HG02938 (cell line): ENCODE measurements at regions not wholly inside any gene's neighbourhood (a gene's known extent, or its start where the extent isn't known, plus 50 kb on each side); places are given as distances from the start of the nearest gene placed in this dataset.
"Not testable (repeated sequence)": the region's sequence is repeated elsewhere in the genome, so short reads cannot be mapped to it uniquely, and the experiment has no call there.

Experiments used
- ATAC-seq: cut with Tn5 transposase; IDR thresholded peaks from one replicate; pipeline ENCODE4 v1.9.1; 2021; ENCODE audit warnings: mild to moderate bottlenecking, moderate library complexity; ENCODE audit not compliant: unreplicated experiment

- ATAC-seq: no peak
These were observed 392.9 kb upstream of the CRIM1 start for GRCh38 chr2:35962585-35963146.

- no peak for ATAC-seq
These were observed 395.0 kb upstream of the CRIM1 start for GRCh38 chr2:35960596-35960995.

- not testable (repeated sequence) for ATAC-seq
These were observed 398.5 kb upstream of the CRIM1 start for GRCh38 chr2:35957053-35957452.

GRCh38 chr2:35946478-35946877 is 409.1 kb upstream of the CRIM1 start:
- no peak for ATAC-seq

- ATAC-seq: no peak
These were observed 416.7 kb upstream of the CRIM1 start for GRCh38 chr2:35938838-35939237.

- ATAC-seq: no peak
These were observed 422.5 kb upstream of the CRIM1 start for GRCh38 chr2:35933031-35933430.

GRCh38 chr2:35932276-35932963 is 423.2 kb upstream of the CRIM1 start:
- ATAC-seq: no peak

GRCh38 chr2:35931626-35932025 is 424.0 kb upstream of the CRIM1 start:
- no peak for ATAC-seq

- no peak for ATAC-seq
These were observed 424.5 kb upstream of the CRIM1 start for GRCh38 chr2:35931115-35931514.

- ATAC-seq: no peak
These were observed 426.0 kb upstream of the CRIM1 start for GRCh38 chr2:35929551-35929950.

- no peak for ATAC-seq
These were observed 435.5 kb upstream of the CRIM1 start for GRCh38 chr2:35920061-35920460.

- no peak for ATAC-seq
These were observed 440.3 kb upstream of the CRIM1 start for GRCh38 chr2:35915261-35915660.

- ATAC-seq: no peak
These were observed 463.6 kb upstream of the CRIM1 start for GRCh38 chr2:35891936-35892335.

GRCh38 chr2:35891528-35891927 is 464.1 kb upstream of the CRIM1 start:
- ATAC-seq: no peak

GRCh38 chr2:35887146-35887545 is 468.4 kb upstream of the CRIM1 start:
- ATAC-seq: no peak

- no peak for ATAC-seq
These were observed 481.7 kb upstream of the CRIM1 start for GRCh38 chr2:35873921-35874320.

GRCh38 chr2:35871672-35872071 is 483.9 kb upstream of the CRIM1 start:
- no peak for ATAC-seq

GRCh38 chr2:35870713-35871112 is 484.9 kb upstream of the CRIM1 start:
- no peak for ATAC-seq

- ATAC-seq: no peak
These were observed 491.4 kb upstream of the CRIM1 start for GRCh38 chr2:35864141-35864540.

- no peak for ATAC-seq
These were observed 497.4 kb upstream of the CRIM1 start for GRCh38 chr2:35858216-35858615.

GRCh38 chr2:35857498-35857897 is 498.1 kb upstream of the CRIM1 start:
- ATAC-seq: no peak

GRCh38 chr2:35831385-35831784 is 524.2 kb upstream of the CRIM1 start:
- no peak for ATAC-seq

- no peak for ATAC-seq
These were observed 524.7 kb upstream of the CRIM1 start for GRCh38 chr2:35830833-35831232.
